ENCODE measurements at regions not wholly inside any gene's neighbourhood (a gene's known extent, or its start where the extent isn't known, plus 50 kb on each side); places are given as distances from the start of the nearest gene placed in this dataset.

GRCh38 chr13:53200075-53200474 lies 171.5 kb downstream of the OLFM4 start:
- DNase-seq (ENCODE audit: low read depth) = no peak
- TF ChIP-seq, protein P1, sequence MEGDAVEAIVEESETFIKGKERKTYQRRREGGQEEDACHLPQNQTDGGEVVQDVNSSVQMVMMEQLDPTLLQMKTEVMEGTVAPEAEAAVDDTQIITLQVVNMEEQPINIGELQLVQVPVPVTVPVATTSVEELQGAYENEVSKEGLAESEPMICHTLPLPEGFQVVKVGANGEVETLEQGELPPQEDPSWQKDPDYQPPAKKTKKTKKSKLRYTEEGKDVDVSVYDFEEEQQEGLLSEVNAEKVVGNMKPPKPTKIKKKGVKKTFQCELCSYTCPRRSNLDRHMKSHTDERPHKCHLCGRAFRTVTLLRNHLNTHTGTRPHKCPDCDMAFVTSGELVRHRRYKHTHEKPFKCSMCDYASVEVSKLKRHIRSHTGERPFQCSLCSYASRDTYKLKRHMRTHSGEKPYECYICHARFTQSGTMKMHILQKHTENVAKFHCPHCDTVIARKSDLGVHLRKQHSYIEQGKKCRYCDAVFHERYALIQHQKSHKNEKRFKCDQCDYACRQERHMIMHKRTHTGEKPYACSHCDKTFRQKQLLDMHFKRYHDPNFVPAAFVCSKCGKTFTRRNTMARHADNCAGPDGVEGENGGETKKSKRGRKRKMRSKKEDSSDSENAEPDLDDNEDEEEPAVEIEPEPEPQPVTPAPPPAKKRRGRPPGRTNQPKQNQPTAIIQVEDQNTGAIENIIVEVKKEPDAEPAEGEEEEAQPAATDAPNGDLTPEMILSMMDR (IDR thresholded peaks at IDR 0.05; ENCODE audit: low read depth, low read length, missing control alignments) = no peak
- H3K4me3 ChIP-seq (ENCODE audit: low read depth, low read length) = no peak overlapping the region

- DNase-seq (ENCODE audit: low read depth) = no peak
- no peak overlapping the region for H3K4me3 ChIP-seq (ENCODE audit: low read depth, low read length)
- TF ChIP-seq, protein P1 (IDR thresholded peaks at IDR 0.05; ENCODE audit: low read depth, low read length, missing control alignments) = no peak
Measured at GRCh38 chr13:53200498-53201453, 172.2 kb downstream of the OLFM4 start.

- no peak for DNase-seq (ENCODE audit: low read depth)
- TF ChIP-seq, protein P1 (IDR thresholded peaks at IDR 0.05; ENCODE audit: low read depth, low read length, missing control alignments) = no peak
- no peak overlapping the region for H3K4me3 ChIP-seq (ENCODE audit: low read depth, low read length)
Measured at GRCh38 chr13:53201454-53202225, 173.0 kb downstream of the OLFM4 start.

- no peak overlapping the region for H3K4me3 ChIP-seq (ENCODE audit: low read depth, low read length)
- DNase-seq (ENCODE audit: low read depth) = no peak
- TF ChIP-seq, protein P1 (IDR thresholded peaks at IDR 0.05; ENCODE audit: low read depth, low read length, missing control alignments) = no peak
Measured at GRCh38 chr13:53204598-53204997, 176.0 kb downstream of the OLFM4 start.

GRCh38 chr13:53206455-53206854 lies 177.8 kb downstream of the OLFM4 start:
- TF ChIP-seq, protein P1 (IDR thresholded peaks at IDR 0.05; ENCODE audit: low read depth, low read length, missing control alignments) = peak; percentile 22

GRCh38 chr13:53207556-53207955 lies 178.9 kb downstream of the OLFM4 start:
- H3K4me3 ChIP-seq (ENCODE audit: low read depth, low read length) = no peak overlapping the region
- DNase-seq (ENCODE audit: low read depth) = no peak
- TF ChIP-seq, protein P1 (IDR thresholded peaks at IDR 0.05; ENCODE audit: low read depth, low read length, missing control alignments) = no peak

More at GRCh38 chr13:53206455-53206854, 177.8 kb downstream of the OLFM4 start:
- H3K4me3 ChIP-seq (ENCODE audit: low read depth, low read length) = no peak overlapping the region
- DNase-seq (ENCODE audit: low read depth) = no peak

Data from GM12864 (cell line).